Colonic mucosa (tissue), 4 donors: ENCODE measurements at regions not wholly inside any gene's neighbourhood (a gene's known extent, or its start where the extent isn't known, plus 50 kb on each side); places are given as distances from the start of the nearest gene placed in this dataset.

Experiments
- DNase-seq: peaks from one replicate; pipeline ENCODE4 v3.0.0-alpha.2; 2020
- H3K27ac ChIP-seq: fragments of 200-600 bp; one replicate; pipeline ENCODE4 v1.8.0; 2021
- H3K27me3 ChIP-seq: fragments of 200-600 bp; one replicate; pipeline ENCODE4 v1.8.0; 2021
- H3K36me3 ChIP-seq: fragments of 200-600 bp; one replicate; pipeline ENCODE4 v1.8.0; 2021
- H3K4me1 ChIP-seq: fragments of 200-600 bp; one replicate; pipeline ENCODE4 v1.8.0; 2021; ENCODE audit warnings: mild to moderate bottlenecking
- H3K4me3 ChIP-seq: fragments of 200-600 bp; one replicate; pipeline ENCODE4 v1.8.0; 2021
- H3K9ac ChIP-seq, 2 donors: one replicate each; pipeline ENCODE4 v1.7.0; 2013; ENCODE audit warnings: control low read depth in 2 of 2, low read depth in 2 of 2, low read length in 2 of 2
- H3K9me3 ChIP-seq: fragments of 200-600 bp; one replicate; pipeline ENCODE4 v1.8.0; 2021
- intact Hi-C: fragments of 100-400 bp; cut with DNase I; formaldehyde crosslinking; loops from one replicate; pipeline ENCODE4 v1.14.1; 2022
- TF ChIP-seq, protein P1 (sequence below): fragments of 200-600 bp; IDR thresholded peaks from one replicate; pipeline ENCODE4 v1.8.0; 2022; ENCODE audit warnings: antibody characterized with exemption, mild to moderate bottlenecking
- donor health status: healthy.
- donor health status: DM: no; HTN: no; CAD: no.
- donor health status: DM: no; HTN: no; CAD: no.

DNA sequence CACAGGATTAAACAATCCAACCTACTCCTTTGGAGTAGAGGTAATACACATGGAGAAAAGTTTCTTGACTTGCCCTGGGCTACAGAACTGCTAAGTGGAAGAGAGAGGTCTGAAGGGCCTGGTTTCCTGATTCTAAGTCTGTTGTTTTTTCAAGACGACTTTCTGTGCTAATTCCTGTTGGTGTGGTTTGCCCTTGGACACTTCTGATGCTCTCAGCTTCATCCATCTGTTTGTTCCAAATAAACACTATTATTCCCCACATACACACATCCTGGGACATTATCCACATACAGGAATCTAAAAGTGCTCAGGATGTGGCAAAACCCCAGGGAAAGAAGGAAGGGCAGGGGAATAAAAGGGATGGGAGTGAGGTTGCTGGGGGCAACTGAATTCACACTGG, 393.5 kb upstream of the TBL1XR1 start:
- TF ChIP-seq, protein P1, sequence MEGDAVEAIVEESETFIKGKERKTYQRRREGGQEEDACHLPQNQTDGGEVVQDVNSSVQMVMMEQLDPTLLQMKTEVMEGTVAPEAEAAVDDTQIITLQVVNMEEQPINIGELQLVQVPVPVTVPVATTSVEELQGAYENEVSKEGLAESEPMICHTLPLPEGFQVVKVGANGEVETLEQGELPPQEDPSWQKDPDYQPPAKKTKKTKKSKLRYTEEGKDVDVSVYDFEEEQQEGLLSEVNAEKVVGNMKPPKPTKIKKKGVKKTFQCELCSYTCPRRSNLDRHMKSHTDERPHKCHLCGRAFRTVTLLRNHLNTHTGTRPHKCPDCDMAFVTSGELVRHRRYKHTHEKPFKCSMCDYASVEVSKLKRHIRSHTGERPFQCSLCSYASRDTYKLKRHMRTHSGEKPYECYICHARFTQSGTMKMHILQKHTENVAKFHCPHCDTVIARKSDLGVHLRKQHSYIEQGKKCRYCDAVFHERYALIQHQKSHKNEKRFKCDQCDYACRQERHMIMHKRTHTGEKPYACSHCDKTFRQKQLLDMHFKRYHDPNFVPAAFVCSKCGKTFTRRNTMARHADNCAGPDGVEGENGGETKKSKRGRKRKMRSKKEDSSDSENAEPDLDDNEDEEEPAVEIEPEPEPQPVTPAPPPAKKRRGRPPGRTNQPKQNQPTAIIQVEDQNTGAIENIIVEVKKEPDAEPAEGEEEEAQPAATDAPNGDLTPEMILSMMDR: no peak
- Histone ChIP-seq H3K9me3 (no peaks in the 10 kb centered on the region), H3K36me3 (no peaks in the 10 kb centered on the region), H3K27ac (no peak overlapping the region), H3K4me3 (no peak overlapping the region), H3K4me1 (no peaks in the 10 kb centered on the region), H3K9ac (no peak overlapping the region), H3K27me3 (no peaks in the 10 kb centered on the region)
- intact Hi-C loops: no loop called here
- no peak for DNase-seq

DNA sequence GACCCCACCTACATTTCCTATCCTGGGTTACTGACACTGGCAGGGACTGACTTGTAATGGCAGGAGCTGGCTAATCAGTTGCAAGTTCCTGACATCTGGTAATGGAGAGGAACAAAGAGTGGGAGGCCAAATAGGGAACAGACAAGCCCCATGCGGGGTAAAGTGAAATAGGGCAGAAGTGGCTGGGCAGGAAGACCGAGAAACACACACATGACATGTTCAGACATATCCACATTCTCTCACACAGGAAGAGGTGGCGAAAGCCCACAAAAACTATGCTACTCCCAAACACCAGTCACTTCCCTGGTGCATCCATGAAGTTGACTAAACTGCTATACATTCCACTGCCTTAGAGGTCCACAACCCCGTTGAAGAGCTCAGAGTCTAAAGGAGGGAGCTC, 394.1 kb upstream of the TBL1XR1 start:
- DNase-seq: no peak
- Histone ChIP-seq H3K27ac (no peak overlapping the region), H3K9ac (no peak overlapping the region), H3K27me3 (no peaks in the 10 kb centered on the region), H3K4me3 (no peak overlapping the region), H3K9me3 (no peaks in the 10 kb centered on the region), H3K36me3 (no peaks in the 10 kb centered on the region), H3K4me1 (no peaks in the 10 kb centered on the region)
- TF ChIP-seq, protein P1: no peak
- intact Hi-C loops: no loop called here

DNA sequence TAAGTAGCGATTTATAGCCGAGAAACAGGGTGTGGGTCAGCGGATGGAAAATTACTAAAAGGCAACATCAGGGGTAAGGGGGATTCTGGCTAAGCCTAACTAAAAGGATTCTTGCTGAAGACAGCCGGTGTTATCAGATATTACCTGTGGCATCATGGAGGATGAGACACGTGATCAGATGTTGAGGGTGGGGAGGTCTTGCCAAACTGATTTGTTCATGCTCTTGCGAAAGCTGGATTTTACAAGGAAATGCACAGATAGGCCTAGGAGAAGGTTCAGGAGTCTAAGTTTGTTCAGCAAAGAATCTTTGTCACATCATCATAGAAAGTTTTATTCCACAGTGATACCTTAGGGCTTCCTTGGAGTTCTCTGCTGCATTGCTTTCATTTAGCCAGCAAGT, 396.8 kb upstream of the TBL1XR1 start:
- Histone ChIP-seq H3K27me3 (no peaks in the 10 kb centered on the region), H3K4me3 (no peak overlapping the region), H3K9me3 (no peaks in the 10 kb centered on the region), H3K4me1 (no peaks in the 10 kb centered on the region), H3K27ac (no peak overlapping the region), H3K36me3 (no peaks in the 10 kb centered on the region), H3K9ac (no peak overlapping the region)
- TF ChIP-seq, protein P1: no peak
- intact Hi-C loops: no loop called here
- peak; percentile 46 for DNase-seq

DNA sequence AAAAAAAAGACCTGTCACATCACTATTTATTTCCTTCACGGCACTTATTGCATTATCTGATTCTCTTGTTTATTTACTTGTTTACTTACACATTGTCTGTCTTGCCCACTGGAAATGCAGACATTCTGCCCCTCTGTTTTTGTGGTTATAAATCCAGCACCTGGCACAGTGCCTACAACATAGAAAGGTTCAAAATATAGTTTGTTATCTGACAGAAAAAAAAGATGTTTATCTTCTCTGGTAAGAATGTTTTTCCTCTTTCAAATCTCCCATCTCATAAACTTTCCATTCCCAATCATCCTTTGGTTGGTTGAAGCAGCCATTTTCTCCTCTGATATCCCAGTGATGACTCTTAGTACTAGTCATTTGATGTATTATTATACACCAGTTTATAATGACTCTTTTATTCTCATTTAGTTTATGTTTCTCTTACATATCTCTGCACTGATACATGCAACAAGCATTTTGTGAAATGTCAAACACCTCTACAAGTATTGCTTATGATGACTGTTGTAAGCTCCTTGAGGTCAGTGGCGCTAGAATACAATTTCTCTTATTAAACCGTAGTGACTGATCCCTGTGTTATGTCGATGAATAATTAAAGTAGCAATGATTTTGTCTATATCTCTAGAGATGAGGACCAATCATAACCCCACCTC, 398.4 kb upstream of the TBL1XR1 start:
- no peaks in the 10 kb centered on the region for H3K36me3 ChIP-seq
- H3K9me3 ChIP-seq: no peaks in the 10 kb centered on the region
- H3K4me1 ChIP-seq: no peaks in the 10 kb centered on the region
- H3K9ac ChIP-seq: no peak overlapping the region
- no peak overlapping the region for H3K27ac ChIP-seq
- no peaks in the 10 kb centered on the region for H3K27me3 ChIP-seq
- TF ChIP-seq, protein P1: no peak
- no peak for DNase-seq
- intact Hi-C loops: no loop called here
- no peak overlapping the region for H3K4me3 ChIP-seq

DNA sequence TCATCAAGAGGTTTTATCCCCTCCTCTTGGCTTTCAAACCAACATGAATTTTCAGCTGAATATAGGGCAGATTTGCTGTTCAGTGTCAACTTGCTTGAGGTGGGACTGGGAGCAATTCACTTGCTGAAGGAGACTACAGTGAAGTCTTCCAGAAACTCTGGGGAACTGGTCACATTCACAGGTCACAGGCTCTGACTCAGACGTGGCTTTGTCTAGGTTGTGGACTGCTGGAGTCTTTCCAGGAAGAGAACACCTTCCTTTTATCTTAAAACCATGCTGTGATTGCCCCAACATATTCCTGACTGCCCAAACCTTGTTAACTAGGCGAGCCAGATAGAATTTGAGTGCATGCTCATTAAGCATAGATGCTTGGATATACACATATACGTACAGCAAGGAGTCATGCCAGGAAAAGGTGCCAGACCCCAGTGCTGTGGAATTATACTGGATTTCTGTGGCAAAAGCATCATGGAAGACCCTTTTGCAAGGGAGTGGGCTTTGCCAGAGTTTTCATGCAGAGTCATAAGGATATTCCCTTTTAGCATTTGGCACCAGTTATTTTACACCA, 399.1 kb upstream of the TBL1XR1 start:
- no peak overlapping the region for H3K27ac ChIP-seq
- no peaks in the 10 kb centered on the region for H3K4me1 ChIP-seq
- H3K9me3 ChIP-seq: no peaks in the 10 kb centered on the region
- no peak for DNase-seq
- H3K36me3 ChIP-seq: no peaks in the 10 kb centered on the region
- intact Hi-C loops: no loop called here
- H3K27me3 ChIP-seq: no peaks in the 10 kb centered on the region
- H3K4me3 ChIP-seq: no peak overlapping the region
- H3K9ac ChIP-seq: no peak overlapping the region
- TF ChIP-seq, protein P1: no peak
